ENCODE measurements at regions not wholly inside any gene's neighbourhood (a gene's known extent, or its start where the extent isn't known, plus 50 kb on each side); places are given as distances from the start of the nearest gene placed in this dataset.
"Not testable (repeated sequence)": the region's sequence is repeated elsewhere in the genome, so short reads cannot be mapped to it uniquely, and the experiment has no call there.

GRCh38 chr4:30092420-30093128, 627.6 kb upstream of the PCDH7 start:
- H3K9ac ChIP-seq (ENCODE audit: low read length); H3K27ac ChIP-seq (ENCODE audit: low read length); H3K9me3 ChIP-seq (ENCODE audit: low read length); H3K4me2 ChIP-seq (ENCODE audit: low read length); H3K27me3 ChIP-seq (ENCODE audit: insufficient read depth, low read depth, low read length); H3K36me3 ChIP-seq (ENCODE audit: insufficient read depth, low read length); H3K79me2 ChIP-seq (replicated peaks; ENCODE audit: insufficient read depth, low read length); H2AFZ ChIP-seq (ENCODE audit: low read depth, low read length); H3K4me3 ChIP-seq (ENCODE audit: low read length); H3F3A ChIP-seq (ENCODE audit: insufficient read depth, low read length, poor library complexity, severe bottlenecking); H3K9me2 ChIP-seq (ENCODE audit: insufficient read depth, low read length); H4K20me1 ChIP-seq (ENCODE audit: insufficient read depth): not testable (repeated sequence)

DNA sequence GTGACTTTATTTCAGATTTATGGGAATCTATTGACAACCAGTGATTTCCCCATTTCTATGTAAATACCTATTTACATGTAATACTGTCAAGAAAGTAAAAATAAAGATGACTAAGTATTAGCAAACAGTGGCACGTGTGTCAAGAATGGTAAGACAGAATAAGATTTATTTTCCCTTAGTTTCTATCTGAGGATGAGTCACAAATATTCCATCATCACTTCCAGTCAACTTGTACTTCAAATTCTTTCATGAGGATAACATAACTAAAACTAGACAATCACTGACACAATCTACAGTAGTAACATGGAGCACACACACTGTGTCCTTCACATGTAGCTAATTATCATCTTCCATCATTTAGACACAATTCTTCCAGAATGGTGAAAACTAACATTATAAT, 625.3 kb upstream of the PCDH7 start:
- Histone ChIP-seq H3K4me2 (ENCODE audit: low read length) (no peak overlapping the region), H3F3A (ENCODE audit: insufficient read depth, low read length, poor library complexity, severe bottlenecking) (no peaks in the 10 kb centered on the region), H3K27me3 (ENCODE audit: insufficient read depth, low read depth, low read length) (no peaks in the 10 kb centered on the region), H3K9me3 (ENCODE audit: low read length) (no peaks in the 10 kb centered on the region), H3K79me2 (replicated peaks; ENCODE audit: insufficient read depth, low read length) (no peaks in the 10 kb centered on the region), H3K36me3 (ENCODE audit: insufficient read depth, low read length) (no peaks in the 10 kb centered on the region), H4K20me1 (ENCODE audit: insufficient read depth) (no peaks in the 10 kb centered on the region), H2AFZ (ENCODE audit: low read depth, low read length) (no peak overlapping the region), H3K27ac (ENCODE audit: low read length) (no peak overlapping the region), H3K9me2 (ENCODE audit: insufficient read depth, low read length) (no peaks in the 10 kb centered on the region), H3K9ac (ENCODE audit: low read length) (no peak overlapping the region), H3K4me3 (ENCODE audit: low read length) (no peak overlapping the region)
- TF ChIP-seq TAF1 (IDR thresholded peaks at IDR 0.05; ENCODE audit: low read depth) (no peak), MXI1 (conservative IDR thresholded peaks at IDR 0.05; ENCODE audit: poor library complexity, severe bottlenecking) (no peak), CTCF (IDR thresholded peaks at IDR 0.05; ENCODE audit: poor library complexity, severe bottlenecking) (no peak), SMC3 (conservative IDR thresholded peaks at IDR 0.05; ENCODE audit: poor library complexity) (no peak), POLR2AphosphoS5 (IDR thresholded peaks at IDR 0.05) (no peak), RAD21 (conservative IDR thresholded peaks at IDR 0.05) (no peak), EP300 (conservative IDR thresholded peaks at IDR 0.05; ENCODE audit: poor library complexity, severe bottlenecking) (no peak)

DNA sequence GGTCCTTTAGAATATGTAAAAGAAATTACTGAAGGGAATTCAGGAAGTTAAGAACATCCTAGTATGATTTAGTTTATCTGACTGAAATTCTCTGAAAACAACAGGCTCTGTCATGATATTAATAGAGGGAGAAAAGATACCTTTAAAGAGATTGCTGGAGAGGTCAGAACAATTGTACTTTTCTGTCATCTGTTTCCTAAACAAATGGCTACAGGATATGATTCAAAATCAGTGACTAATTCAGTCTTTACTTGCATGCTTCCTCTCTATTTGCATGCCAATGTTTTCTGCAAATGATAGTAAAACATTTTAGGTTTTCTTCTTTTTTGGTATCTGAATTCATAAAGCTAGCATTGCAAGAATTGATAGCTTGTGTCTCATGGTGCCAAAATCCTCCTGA, 616.7 kb upstream of the PCDH7 start:
- Histone ChIP-seq H3K4me2 (ENCODE audit: low read length) (no peak overlapping the region), H3F3A (ENCODE audit: insufficient read depth, low read length, poor library complexity, severe bottlenecking) (no peaks in the 10 kb centered on the region), H3K9ac (ENCODE audit: low read length) (no peak overlapping the region), H3K36me3 (ENCODE audit: insufficient read depth, low read length) (no peaks in the 10 kb centered on the region), H3K27me3 (ENCODE audit: insufficient read depth, low read depth, low read length) (no peaks in the 10 kb centered on the region), H3K9me3 (ENCODE audit: low read length) (no peaks in the 10 kb centered on the region), H3K9me2 (ENCODE audit: insufficient read depth, low read length) (no peaks in the 10 kb centered on the region), H3K4me3 (ENCODE audit: low read length) (no peak overlapping the region), H4K20me1 (ENCODE audit: insufficient read depth) (no peaks in the 10 kb centered on the region), H2AFZ (ENCODE audit: low read depth, low read length) (no peak overlapping the region), H3K79me2 (replicated peaks; ENCODE audit: insufficient read depth, low read length) (no peaks in the 10 kb centered on the region), H3K27ac (ENCODE audit: low read length) (no peak overlapping the region)
- TF ChIP-seq, protein P1, sequence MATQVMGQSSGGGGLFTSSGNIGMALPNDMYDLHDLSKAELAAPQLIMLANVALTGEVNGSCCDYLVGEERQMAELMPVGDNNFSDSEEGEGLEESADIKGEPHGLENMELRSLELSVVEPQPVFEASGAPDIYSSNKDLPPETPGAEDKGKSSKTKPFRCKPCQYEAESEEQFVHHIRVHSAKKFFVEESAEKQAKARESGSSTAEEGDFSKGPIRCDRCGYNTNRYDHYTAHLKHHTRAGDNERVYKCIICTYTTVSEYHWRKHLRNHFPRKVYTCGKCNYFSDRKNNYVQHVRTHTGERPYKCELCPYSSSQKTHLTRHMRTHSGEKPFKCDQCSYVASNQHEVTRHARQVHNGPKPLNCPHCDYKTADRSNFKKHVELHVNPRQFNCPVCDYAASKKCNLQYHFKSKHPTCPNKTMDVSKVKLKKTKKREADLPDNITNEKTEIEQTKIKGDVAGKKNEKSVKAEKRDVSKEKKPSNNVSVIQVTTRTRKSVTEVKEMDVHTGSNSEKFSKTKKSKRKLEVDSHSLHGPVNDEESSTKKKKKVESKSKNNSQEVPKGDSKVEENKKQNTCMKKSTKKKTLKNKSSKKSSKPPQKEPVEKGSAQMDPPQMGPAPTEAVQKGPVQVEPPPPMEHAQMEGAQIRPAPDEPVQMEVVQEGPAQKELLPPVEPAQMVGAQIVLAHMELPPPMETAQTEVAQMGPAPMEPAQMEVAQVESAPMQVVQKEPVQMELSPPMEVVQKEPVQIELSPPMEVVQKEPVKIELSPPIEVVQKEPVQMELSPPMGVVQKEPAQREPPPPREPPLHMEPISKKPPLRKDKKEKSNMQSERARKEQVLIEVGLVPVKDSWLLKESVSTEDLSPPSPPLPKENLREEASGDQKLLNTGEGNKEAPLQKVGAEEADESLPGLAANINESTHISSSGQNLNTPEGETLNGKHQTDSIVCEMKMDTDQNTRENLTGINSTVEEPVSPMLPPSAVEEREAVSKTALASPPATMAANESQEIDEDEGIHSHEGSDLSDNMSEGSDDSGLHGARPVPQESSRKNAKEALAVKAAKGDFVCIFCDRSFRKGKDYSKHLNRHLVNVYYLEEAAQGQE (IDR thresholded peaks at IDR 0.05; ENCODE audit: borderline replicate concordance): no peak
- TF ChIP-seq CTCF (IDR thresholded peaks at IDR 0.05; ENCODE audit: poor library complexity, severe bottlenecking) (no peak), POLR2AphosphoS5 (IDR thresholded peaks at IDR 0.05) (no peak), TAF1 (IDR thresholded peaks at IDR 0.05; ENCODE audit: low read depth) (no peak), EP300 (conservative IDR thresholded peaks at IDR 0.05; ENCODE audit: poor library complexity, severe bottlenecking) (no peak), RAD21 (conservative IDR thresholded peaks at IDR 0.05) (no peak), MXI1 (conservative IDR thresholded peaks at IDR 0.05; ENCODE audit: poor library complexity, severe bottlenecking) (no peak), SMC3 (conservative IDR thresholded peaks at IDR 0.05; ENCODE audit: poor library complexity) (no peak), EZH2 (IDR thresholded peaks at IDR 0.05; ENCODE audit: borderline replicate concordance, insufficient read depth, low read length, poor library complexity, severe bottlenecking) (no peak)

Measured in neural cell (in vitro differentiated cells).